Upper lobe of left lung (tissue), 6 donors: ENCODE measurements at regions not wholly inside any gene's neighbourhood (a gene's known extent, or its start where the extent isn't known, plus 50 kb on each side); places are given as distances from the start of the nearest gene placed in this dataset.

Experiments
- ATAC-seq, 2 donors: fragments of 200-7000 bp; cut with Tn5 transposase; one replicate each; pipeline ENCODE4 v1.9.1; 2022; ENCODE audit warnings: mild to moderate bottlenecking in 2 of 2, moderate library complexity in 2 of 2; ENCODE audit not compliant: low FRiP score in 2 of 2
- DNase-seq, 2 donors: peaks; one replicate each; pipeline ENCODE4 v3.0.0-alpha.2; 2019 to 2020
- H3K27ac ChIP-seq, 4 donors: fragments of 200-600 bp; sonication (generic); one replicate each; pipeline ENCODE4 v1.5.1; 2016 to 2019
- H3K27me3 ChIP-seq, 4 donors: fragments of 200-600 bp; sonication (generic); one replicate each; pipeline ENCODE4 v1.5.1; 2017 to 2019
- H3K36me3 ChIP-seq, 4 donors: fragments of 200-600 bp; sonication (generic); one replicate each; pipeline ENCODE4 v1.5.1; 2016 to 2019
- H3K4me1 ChIP-seq, 4 donors: fragments of 200-600 bp; sonication (generic); one replicate each; pipeline ENCODE4 v1.5.1; 2018 to 2019
- H3K4me3 ChIP-seq, 4 donors: fragments of 200-600 bp; sonication (generic); one replicate each; pipeline ENCODE4 v1.5.1; 2017 to 2019; ENCODE audit warnings: mild to moderate bottlenecking in 2 of 4, moderate library complexity in 1 of 4
- H3K9me3 ChIP-seq, 4 donors: fragments of 200-600 bp; sonication (generic); one replicate each; pipeline ENCODE4 v1.5.1; 2018 to 2019
- CTCF ChIP-seq, 6 experiments: fragments of 450-650 bp in 4 of 6; fragments of 200-600 bp in 2 of 6; sonication (generic) in 2 of 6; IDR thresholded peaks; one replicate each; pipeline ENCODE4 v1.5.1; 2016 to 2019; ENCODE audit warnings: antibody characterized with exemption in 6 of 6
- EP300 ChIP-seq, 4 donors: sonication (generic); formaldehyde crosslinking; IDR thresholded peaks; one replicate each; pipeline ENCODE4 v1.5.1; 2017; ENCODE audit warnings: antibody characterized with exemption in 4 of 4, control low read depth in 2 of 4
- POLR2A ChIP-seq, 4 donors: fragments of 450-650 bp; IDR thresholded peaks; one replicate each; pipeline ENCODE4 v1.5.1; 2016 to 2017; ENCODE audit warnings: antibody characterized with exemption in 4 of 4, mild to moderate bottlenecking in 2 of 4
- POLR2AphosphoS5 ChIP-seq, 2 donors: sonication (generic); formaldehyde crosslinking; IDR thresholded peaks; one replicate each; pipeline ENCODE4 v1.5.1; 2017; ENCODE audit warnings: antibody characterized with exemption in 2 of 2
- WGBS, 2 donors: methylation state at CpG; one replicate each; pipeline ENCODE4 v1.1.5; 2017 to 2018; 5-methylcytosine and 5-hydroxymethylcytosine counted together
- donor health status: DM: no; HTN: no; CAD: no; lungs with moderate emphysema.
- donor health status: DM: no; HTN: yes; CAD: no; lungs with severe emphysema.

- ATAC-seq (no peak), DNase-seq (no peak)
- H3K36me3 ChIP-seq, result no peaks in the 10 kb centered on the region
- TF ChIP-seq EP300 (IDR thresholded peaks at IDR 0.05) (no peak), POLR2A (IDR thresholded peaks at IDR 0.05) (no peak), CTCF (IDR thresholded peaks at IDR 0.05) (no peak), POLR2AphosphoS5 (IDR thresholded peaks at IDR 0.05) (no peak)
- no peak overlapping the region for H3K4me3 ChIP-seq
- H3K27ac ChIP-seq, result no peak overlapping the region
- H3K4me1 ChIP-seq, result no peaks in the 10 kb centered on the region
- no peaks in the 10 kb centered on the region for H3K9me3 ChIP-seq
- no peaks in the 10 kb centered on the region for H3K27me3 ChIP-seq
- 88 to 92% methylated on average over 6 of the region's 6 CpGs for WGBS, 2 donors
Observed at GRCh38 chr13:22050951-22051563, 380.2 kb downstream of the FGF9 start.

DNA sequence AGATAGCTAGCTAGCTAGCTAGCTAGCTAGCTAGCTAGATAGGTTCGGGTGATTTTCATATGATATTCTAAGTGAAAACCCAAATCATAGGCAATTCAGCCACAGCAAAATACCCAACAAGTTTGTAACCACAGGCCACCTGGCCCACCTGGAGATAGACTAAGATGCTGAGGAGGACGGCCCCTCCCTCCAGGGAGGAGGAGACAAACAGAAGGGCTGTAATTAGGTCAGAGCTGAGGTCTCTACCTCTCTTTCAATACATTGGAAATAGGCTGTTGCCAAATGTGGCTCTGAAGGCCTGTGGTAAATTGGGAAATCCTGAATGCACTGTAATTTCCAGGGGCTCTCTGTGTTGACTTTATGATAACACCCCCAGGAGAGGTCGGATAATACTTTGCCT lies 382.2 kb downstream of the FGF9 start:
- Histone ChIP-seq H3K9me3 (no peaks in the 10 kb centered on the region), H3K4me3 (no peak overlapping the region), H3K27ac (no peak overlapping the region), H3K27me3 (no peaks in the 10 kb centered on the region), H3K36me3 (no peaks in the 10 kb centered on the region), H3K4me1 (no peaks in the 10 kb centered on the region)
- DNase-seq, result no peak
- WGBS, 2 donors, result 72 to 78% methylated on average over 2 to 3 of the region's 3 CpGs
- no peak for ATAC-seq
- TF ChIP-seq CTCF (IDR thresholded peaks at IDR 0.05), result no peak
- no peak for TF ChIP-seq POLR2AphosphoS5 (IDR thresholded peaks at IDR 0.05)
- no peak for TF ChIP-seq EP300 (IDR thresholded peaks at IDR 0.05)
- no peak for TF ChIP-seq POLR2A (IDR thresholded peaks at IDR 0.05)

- Histone ChIP-seq H3K9me3 (no peaks in the 10 kb centered on the region), H3K27ac (no peak overlapping the region), H3K27me3 (no peaks in the 10 kb centered on the region), H3K4me1 (no peaks in the 10 kb centered on the region), H3K4me3 (no peak overlapping the region), H3K36me3 (no peaks in the 10 kb centered on the region)
- TF ChIP-seq POLR2AphosphoS5 (IDR thresholded peaks at IDR 0.05), result no peak
- no peak for TF ChIP-seq CTCF (IDR thresholded peaks at IDR 0.05)
- no peak for TF ChIP-seq POLR2A (IDR thresholded peaks at IDR 0.05)
- 45 to 50% methylated on average over 5 of the region's 5 CpGs for WGBS, 2 donors
- no peak for ATAC-seq
- DNase-seq, result no peak
Observed at GRCh38 chr13:22055259-22055658, 384.4 kb downstream of the FGF9 start.

DNA sequence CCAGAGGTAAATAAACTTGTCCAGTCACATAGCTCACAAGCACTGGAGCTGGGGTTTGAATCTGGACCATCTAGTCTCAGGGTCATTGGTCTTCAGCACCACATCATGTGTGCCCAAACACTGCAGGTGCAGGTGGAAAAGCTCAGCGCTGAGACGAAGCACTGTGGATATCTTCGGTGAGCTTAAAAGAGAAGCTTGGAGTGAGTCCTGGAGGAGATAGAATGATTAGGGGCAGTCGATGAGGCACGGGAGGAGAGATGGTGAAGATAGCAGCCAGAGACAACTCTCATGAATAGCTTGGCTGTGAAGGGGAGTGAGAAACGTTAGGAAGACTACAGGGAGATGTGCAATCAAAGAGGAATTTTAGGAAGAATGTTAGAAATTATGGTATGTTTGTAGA lies 389.3 kb downstream of the FGF9 start:
- TF ChIP-seq POLR2A (IDR thresholded peaks at IDR 0.05), result no peak
- no peak for TF ChIP-seq CTCF (IDR thresholded peaks at IDR 0.05)
- TF ChIP-seq POLR2AphosphoS5 (IDR thresholded peaks at IDR 0.05), result no peak
- TF ChIP-seq EP300 (IDR thresholded peaks at IDR 0.05), result no peak
- 66 to 73% methylated on average over 6 of the region's 6 CpGs for WGBS, 2 donors

DNA sequence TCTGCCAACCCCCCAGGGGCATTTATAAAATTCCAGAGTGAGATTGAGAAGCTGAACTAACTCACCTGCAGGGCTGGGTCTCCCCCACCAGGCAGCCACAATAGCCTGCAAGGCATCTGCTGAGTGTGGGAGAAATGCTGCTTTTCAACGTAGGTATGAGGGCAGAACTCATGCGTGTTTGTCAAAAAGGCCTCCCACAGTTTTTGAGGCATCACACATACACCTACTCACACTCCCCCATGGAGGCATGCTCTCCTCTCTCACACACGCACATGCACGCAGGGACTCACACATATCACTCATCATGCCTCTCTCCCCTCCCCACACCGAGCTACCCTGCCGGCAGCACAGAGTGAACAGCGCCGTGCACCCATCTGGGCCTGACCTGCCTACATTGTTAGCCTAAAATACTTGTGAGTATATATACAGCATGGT lies 390.5 kb downstream of the FGF9 start:
- H3K36me3 ChIP-seq, result no peaks in the 10 kb centered on the region
- peak overlapping the region; percentile 20 to 72 (median 42) for H3K27ac ChIP-seq
- H3K9me3 ChIP-seq, result no peaks in the 10 kb centered on the region
- ATAC-seq, result peak in 1 of 2 donors; percentile 18
- H3K4me3 ChIP-seq, result no peak overlapping the region
- H3K27me3 ChIP-seq, result no peaks in the 10 kb centered on the region
- peak in 1 of 2 donors; percentile 37 for DNase-seq
- TF ChIP-seq POLR2A (IDR thresholded peaks at IDR 0.05) (no peak), EP300 (IDR thresholded peaks at IDR 0.05) (no peak), CTCF (IDR thresholded peaks at IDR 0.05) (no peak), POLR2AphosphoS5 (IDR thresholded peaks at IDR 0.05) (no peak)
- 70 to 73% methylated on average over 8 of the region's 8 CpGs for WGBS, 2 donors
- H3K4me1 ChIP-seq, result no peaks in the 10 kb centered on the region

More for the DNA sequence above, 389.3 kb downstream of the FGF9 start:
- Histone ChIP-seq H3K4me1 (no peaks in the 10 kb centered on the region), H3K27ac (no peak overlapping the region), H3K27me3 (no peaks in the 10 kb centered on the region), H3K9me3 (no peaks in the 10 kb centered on the region), H3K36me3 (no peaks in the 10 kb centered on the region), H3K4me3 (no peak overlapping the region)
- ATAC-seq, result no peak
- DNase-seq, result no peak
